ENCODE measurements at regions not wholly inside any gene's neighbourhood (a gene's known extent, or its start where the extent isn't known, plus 50 kb on each side); places are given as distances from the start of the nearest gene placed in this dataset.
A peak's percentile ranks its signal among the peaks of the same experiment; 100 is the strongest.

GRCh38 chr5:93930098-93930497 is 188.7 kb upstream of the POU5F2 start:
- no peak for DNase-seq (ENCODE audit: low read depth)

DNA sequence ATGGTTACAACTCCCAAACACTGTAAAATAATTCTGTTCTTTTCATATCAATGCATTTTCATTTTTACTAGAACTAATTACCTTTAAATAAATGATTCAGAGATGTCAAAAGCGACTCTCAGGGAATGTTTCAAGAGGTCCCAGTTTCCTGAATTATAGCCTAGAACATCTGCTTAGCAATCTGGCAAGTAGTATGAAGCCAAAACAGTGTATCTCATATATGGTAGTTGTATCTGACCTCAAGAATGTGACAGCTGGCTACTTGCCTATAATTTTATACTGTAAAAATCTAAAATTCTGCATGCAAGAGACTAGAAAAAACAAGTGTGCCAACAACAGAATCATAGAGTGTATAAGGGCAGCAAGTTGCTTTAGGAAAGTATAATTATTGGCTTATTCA is 187.7 kb upstream of the POU5F2 start:
- peak; percentile 3 for DNase-seq (ENCODE audit: low read depth)

GRCh38 chr5:93926831-93927620 is 185.6 kb upstream of the POU5F2 start:
- no peak for DNase-seq (ENCODE audit: low read depth)

DNA sequence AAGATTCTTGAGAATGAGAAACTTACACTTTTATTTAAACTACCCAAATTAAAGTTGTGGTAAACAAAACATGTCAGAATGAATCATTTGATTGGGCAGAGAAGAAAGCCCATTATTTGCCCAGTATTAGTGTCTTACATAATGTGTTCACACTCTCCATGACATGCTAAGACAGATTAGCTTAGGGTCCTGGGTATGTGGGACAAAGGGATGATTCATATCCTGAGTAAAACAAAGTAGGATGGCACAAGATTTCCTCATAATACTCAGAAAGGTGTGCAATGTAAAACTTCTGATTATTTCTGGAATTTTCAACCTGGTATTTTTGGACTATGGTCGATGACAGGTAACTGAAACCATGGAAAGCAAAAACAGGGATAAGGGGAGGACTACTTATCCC is 183.9 kb upstream of the POU5F2 start:
- no peak for DNase-seq (ENCODE audit: low read depth)

- DNase-seq (ENCODE audit: low read depth), result no peak
Measured at GRCh38 chr5:93924628-93925027, 183.2 kb upstream of the POU5F2 start.

GRCh38 chr5:93922551-93922950 is 181.2 kb upstream of the POU5F2 start:
- DNase-seq (ENCODE audit: low read depth), result no peak

GRCh38 chr5:93921001-93921400 is 179.6 kb upstream of the POU5F2 start:
- DNase-seq (ENCODE audit: low read depth), result no peak

DNA sequence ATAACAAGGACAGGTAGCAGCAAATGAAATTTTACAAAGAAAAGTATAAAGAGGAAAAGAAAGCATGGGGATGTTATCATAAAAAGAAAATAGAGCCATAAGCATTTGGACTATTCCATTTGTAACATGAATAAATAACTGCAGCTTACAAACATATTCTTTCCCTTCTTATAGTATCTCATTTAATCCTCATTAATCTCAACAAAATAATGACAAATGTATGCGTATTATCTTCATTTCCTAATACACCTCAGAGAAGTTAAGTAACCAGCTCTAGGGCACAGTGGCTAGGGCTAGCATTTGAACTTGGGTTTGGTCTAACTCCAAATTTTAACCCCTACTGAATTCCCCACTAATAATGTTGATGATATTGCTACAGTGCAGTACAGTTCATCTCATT is 175.5 kb upstream of the POU5F2 start:
- DNase-seq (ENCODE audit: low read depth), result no peak

DNA sequence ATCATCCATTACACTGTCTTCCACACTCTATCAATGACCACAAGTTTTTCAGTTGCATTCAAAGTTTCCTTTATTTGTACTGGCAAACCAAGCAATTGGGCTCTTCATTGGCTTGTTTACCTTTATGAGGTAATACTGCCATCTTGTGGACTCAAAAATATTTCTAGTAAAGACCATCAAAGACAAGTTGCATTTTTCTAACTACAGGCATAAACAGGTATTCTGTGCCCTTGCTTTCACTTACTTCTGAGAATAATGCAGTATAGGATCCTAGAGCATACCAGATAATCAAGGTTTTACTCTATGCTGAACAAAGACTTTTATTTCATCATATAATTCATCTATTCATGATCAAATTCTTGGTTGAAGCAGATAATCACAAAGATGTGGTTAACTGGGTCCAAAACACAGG is 173.7 kb upstream of the POU5F2 start:
- DNase-seq (ENCODE audit: low read depth), result peak; percentile 48

DNA sequence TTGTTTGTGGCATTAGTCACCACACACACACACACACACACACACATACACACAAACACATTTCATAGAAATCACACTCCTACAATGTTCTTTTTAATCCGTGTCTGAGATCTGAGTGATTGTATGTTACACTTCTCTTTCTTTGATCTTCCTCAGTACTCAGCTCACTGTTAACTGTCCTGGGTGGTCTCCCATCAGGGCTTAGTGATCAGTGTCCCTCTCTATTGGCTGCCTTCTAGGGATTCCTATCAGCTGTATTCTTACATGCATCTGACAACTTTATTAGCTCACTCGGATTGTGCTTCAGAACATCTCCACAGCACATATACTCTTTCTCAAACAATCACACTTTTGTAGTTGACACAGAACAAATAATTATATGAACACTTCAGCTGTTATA is 170.2 kb upstream of the POU5F2 start:
- no peak for DNase-seq (ENCODE audit: low read depth)

GRCh38 chr5:93909356-93909755 is 168.0 kb upstream of the POU5F2 start:
- DNase-seq (ENCODE audit: low read depth), result no peak

- DNase-seq (ENCODE audit: low read depth), result no peak
Measured at GRCh38 chr5:93904917-93905316, 163.5 kb upstream of the POU5F2 start.

GRCh38 chr5:93902288-93902687 is 160.9 kb upstream of the POU5F2 start:
- no peak for DNase-seq (ENCODE audit: low read depth)

- peak; percentile 17 for DNase-seq (ENCODE audit: low read depth)
Measured at GRCh38 chr5:93899026-93899600, 157.7 kb upstream of the POU5F2 start.

DNA sequence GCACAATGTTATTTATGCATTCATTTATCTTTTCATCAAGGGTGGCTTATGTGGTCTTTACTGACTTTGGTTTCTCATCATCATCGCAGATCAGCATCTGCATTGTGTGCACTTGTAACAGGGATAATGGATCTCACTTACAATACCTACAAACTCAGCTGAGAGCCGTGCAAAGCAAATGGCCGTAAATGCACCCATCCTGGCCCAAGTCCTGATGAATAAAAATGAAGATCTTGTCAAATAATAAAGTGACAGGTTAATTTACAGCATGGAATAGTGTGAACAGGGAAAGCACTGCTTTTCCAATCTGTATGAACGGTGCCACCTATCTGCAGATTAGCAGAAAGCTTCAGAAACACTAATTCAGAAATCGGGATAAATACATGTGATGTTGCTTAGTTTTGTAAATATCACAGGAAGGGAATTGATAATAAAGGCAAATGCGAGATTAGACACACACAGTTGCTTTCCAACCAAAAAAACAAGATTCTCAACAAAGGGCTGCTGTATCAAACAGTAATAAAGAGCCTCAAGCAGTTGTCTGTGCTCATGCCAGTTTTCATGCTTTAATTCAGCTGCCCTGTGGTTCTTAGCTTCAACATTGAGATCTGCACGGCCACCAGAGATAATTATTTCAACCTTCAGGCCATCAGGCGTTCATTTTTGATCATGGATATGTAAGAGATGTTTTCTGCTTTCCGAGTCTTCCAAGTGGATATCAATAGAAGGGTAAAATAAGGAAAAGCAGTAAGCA is 153.4 kb upstream of the POU5F2 start:
- no peak for DNase-seq (ENCODE audit: low read depth)

- no peak for DNase-seq (ENCODE audit: low read depth)
Measured at GRCh38 chr5:93893075-93893474, 151.7 kb upstream of the POU5F2 start.

GRCh38 chr5:93892481-93892880 is 151.1 kb upstream of the POU5F2 start:
- no peak for DNase-seq (ENCODE audit: low read depth)

DNA sequence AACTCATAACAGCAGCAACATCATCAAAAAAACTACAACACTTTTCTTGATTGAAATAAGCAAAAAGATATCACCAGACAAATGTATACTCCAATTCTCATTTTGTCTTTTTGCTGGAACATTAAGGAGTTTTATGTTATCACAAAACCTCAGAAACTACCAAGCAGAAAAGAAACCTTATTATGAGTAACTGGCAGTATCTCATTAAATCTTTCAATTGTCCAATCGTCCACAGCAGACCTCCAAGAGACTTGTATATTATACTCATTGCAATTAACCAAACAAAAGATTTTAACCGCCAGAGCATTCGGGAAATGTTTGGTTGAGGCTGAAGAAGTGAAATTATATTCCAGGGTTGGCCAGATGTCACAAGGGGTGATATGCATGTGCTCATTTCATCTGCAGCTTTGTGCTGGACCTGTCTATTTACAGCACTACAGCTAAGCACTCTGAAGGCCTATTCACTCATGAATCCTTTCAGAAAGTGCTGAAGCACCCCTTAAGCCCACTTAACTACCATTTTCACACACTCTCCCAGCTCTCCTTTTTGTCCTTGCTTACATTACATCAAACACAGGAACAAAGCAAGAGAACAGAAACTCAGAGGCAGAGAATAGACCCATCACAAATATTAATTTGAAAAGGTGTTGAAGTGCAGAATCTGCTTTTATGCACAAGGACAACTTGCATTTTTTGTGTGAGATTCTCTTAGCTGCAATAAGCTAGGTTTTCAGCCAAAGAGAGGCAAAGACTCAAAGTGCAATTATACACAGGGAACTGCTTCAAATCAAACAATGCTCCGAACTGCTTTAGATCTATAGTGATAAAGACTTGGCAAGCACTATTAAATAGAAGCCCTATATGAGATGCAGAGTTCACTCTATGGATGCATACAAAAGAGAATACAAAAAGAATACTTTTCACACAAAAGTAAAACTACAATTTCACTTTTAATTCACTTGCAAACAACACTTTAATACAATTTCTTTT is 150.4 kb upstream of the POU5F2 start:
- no peak for DNase-seq (ENCODE audit: low read depth)

- no peak for DNase-seq (ENCODE audit: low read depth)
Measured at GRCh38 chr5:93890657-93891056, 149.3 kb upstream of the POU5F2 start.

DNA sequence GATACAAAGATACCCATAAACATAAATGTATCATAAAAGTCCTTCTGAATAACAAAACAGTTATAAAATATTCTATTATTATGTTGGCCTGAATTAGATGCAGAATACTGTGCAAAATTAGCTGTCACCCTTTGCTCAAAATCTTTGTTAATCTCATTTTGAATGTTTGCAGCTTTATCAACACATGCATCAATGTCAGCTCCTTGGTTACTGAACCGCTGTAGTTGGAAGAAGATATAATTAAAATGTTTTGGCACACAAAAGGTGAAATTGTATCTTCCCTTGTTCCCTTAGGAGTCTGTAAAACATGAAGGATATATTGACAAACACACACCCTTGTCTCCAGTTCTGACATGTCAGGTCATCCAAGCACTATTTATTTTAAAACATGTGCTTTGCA is 146.3 kb upstream of the POU5F2 start:
- no peak for DNase-seq (ENCODE audit: low read depth)

DNA sequence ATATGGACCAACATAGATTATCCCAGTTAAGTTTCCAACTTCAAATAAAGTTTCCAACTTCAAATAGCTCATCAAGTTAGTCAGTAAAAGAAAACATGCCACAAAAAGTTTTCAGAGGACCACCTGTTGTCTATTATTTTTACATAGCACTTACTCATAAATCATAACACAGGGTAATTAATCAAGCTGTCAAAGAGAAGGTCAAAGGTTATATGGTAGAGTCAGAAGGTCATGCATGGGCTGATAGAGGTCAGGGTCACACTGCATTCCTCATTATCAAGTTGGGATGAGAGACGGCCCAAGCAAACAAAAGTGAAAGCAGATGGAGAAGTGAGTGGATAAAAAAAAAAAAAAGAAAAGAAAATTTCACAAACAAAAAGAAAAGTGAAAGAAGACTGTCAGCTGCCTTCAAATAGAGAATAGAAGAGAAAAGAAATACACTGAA is 145.5 kb upstream of the POU5F2 start:
- DNase-seq (ENCODE audit: low read depth), result peak; percentile 27

Data from RPMI7951 (cell line).